ENCODE measurements at regions not wholly inside any gene's neighbourhood (a gene's known extent, or its start where the extent isn't known, plus 50 kb on each side); places are given as distances from the start of the nearest gene placed in this dataset.

GRCh38 chr1:189522441-189522840 lies 955.2 kb downstream of the BRINP3 start:
- H3K4me3 ChIP-seq (ENCODE audit: low read depth, low read length) = no peak overlapping the region
- TF ChIP-seq, protein P1, sequence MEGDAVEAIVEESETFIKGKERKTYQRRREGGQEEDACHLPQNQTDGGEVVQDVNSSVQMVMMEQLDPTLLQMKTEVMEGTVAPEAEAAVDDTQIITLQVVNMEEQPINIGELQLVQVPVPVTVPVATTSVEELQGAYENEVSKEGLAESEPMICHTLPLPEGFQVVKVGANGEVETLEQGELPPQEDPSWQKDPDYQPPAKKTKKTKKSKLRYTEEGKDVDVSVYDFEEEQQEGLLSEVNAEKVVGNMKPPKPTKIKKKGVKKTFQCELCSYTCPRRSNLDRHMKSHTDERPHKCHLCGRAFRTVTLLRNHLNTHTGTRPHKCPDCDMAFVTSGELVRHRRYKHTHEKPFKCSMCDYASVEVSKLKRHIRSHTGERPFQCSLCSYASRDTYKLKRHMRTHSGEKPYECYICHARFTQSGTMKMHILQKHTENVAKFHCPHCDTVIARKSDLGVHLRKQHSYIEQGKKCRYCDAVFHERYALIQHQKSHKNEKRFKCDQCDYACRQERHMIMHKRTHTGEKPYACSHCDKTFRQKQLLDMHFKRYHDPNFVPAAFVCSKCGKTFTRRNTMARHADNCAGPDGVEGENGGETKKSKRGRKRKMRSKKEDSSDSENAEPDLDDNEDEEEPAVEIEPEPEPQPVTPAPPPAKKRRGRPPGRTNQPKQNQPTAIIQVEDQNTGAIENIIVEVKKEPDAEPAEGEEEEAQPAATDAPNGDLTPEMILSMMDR (IDR thresholded peaks at IDR 0.05; ENCODE audit: borderline replicate concordance, insufficient read depth, low read depth, low read length) = no peak

DNA sequence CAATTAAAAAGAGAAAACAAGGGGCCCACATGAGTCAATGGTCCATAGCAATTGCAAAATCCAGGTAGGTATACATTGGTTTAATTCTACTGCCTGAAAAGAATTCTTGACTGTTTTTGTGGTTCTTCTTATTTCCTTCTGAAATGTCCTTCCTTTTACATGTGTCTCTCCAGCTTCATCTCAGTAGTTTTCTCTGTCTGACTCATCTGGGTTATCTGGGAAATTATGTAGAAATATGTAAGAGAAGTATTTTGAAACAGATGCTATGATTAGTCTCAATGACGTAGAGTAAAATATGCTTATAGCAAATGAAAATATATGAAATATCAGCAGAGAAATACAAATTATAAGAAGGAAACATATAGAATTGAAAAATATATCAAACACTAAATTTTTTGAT lies 953.2 kb downstream of the BRINP3 start:
- TF ChIP-seq, protein P1 (IDR thresholded peaks at IDR 0.05; ENCODE audit: borderline replicate concordance, insufficient read depth, low read depth, low read length) = no peak
- no peak overlapping the region for H3K4me3 ChIP-seq (ENCODE audit: low read depth, low read length)

- no peak overlapping the region for H3K4me3 ChIP-seq (ENCODE audit: low read depth, low read length)
- TF ChIP-seq, protein P1 (IDR thresholded peaks at IDR 0.05; ENCODE audit: borderline replicate concordance, insufficient read depth, low read depth, low read length) = no peak
Measured at GRCh38 chr1:189530162-189530561, 947.5 kb downstream of the BRINP3 start.

DNA sequence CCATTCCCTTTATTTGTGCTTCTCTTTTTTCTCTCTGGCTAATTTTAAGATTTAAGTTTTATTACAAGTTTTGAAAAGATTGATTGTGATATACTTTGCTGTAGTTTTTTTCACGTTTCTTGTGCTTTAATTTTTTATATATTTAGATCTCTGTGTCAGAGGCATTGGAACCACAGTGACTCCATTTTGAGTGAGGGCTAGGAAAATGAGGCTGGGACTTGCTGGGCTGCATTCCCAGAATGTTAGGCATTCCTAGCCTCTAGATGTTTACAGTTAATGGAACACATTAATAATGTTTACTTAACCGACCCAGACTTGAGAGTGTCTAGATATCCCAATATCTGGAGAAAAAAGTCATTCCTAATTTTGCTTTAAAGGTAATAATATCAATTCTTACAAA lies 939.4 kb downstream of the BRINP3 start:
- H3K4me3 ChIP-seq (ENCODE audit: low read depth, low read length) = no peak overlapping the region
- TF ChIP-seq, protein P1 (IDR thresholded peaks at IDR 0.05; ENCODE audit: borderline replicate concordance, insufficient read depth, low read depth, low read length) = no peak

- TF ChIP-seq, protein P1 (IDR thresholded peaks at IDR 0.05; ENCODE audit: borderline replicate concordance, insufficient read depth, low read depth, low read length) = no peak
- no peak overlapping the region for H3K4me3 ChIP-seq (ENCODE audit: low read depth, low read length)
Measured at GRCh38 chr1:189550498-189550897, 927.2 kb downstream of the BRINP3 start.

DNA sequence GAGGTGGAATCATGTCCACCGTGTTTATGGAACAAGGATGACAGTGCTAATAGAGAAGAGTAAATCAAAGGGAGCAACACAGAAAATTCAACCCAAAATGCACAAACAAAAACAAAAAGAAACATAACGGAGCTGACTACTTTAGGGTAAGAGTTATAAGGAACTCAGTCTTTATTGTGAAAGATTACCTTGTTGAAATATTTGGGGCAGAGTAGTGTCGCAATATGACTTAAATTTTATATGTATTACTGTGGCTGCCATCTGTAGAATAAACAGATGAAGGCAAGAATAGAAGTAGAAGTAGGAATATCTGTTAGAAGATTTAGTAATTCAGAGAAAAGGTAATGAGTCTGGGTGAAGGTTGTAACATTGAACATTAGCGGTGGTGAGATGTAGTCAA lies 913.9 kb downstream of the BRINP3 start:
- TF ChIP-seq, protein P1 (IDR thresholded peaks at IDR 0.05; ENCODE audit: borderline replicate concordance, insufficient read depth, low read depth, low read length) = no peak
- no peak overlapping the region for H3K4me3 ChIP-seq (ENCODE audit: low read depth, low read length)

GRCh38 chr1:189567890-189568289 lies 909.8 kb downstream of the BRINP3 start:
- TF ChIP-seq, protein P1 (IDR thresholded peaks at IDR 0.05; ENCODE audit: borderline replicate concordance, insufficient read depth, low read depth, low read length) = no peak

More at GRCh38 chr1:189567890-189568289, 909.8 kb downstream of the BRINP3 start:
- no peak overlapping the region for H3K4me3 ChIP-seq (ENCODE audit: low read depth, low read length)

Measured in GM12875 (cell line).